PFSK-1 (cell line): ENCODE measurements at regions not wholly inside any gene's neighbourhood (a gene's known extent, or its start where the extent isn't known, plus 50 kb on each side); places are given as distances from the start of the nearest gene placed in this dataset.

Source experiments
- FOXP2 ChIP-seq: optimal IDR thresholded peaks from 2 replicates; pipeline ENCODE3; 2011; ENCODE audit warnings: borderline replicate concordance, control low read depth, inconsistent platforms; ENCODE audit not compliant: insufficient read depth; ENCODE audit errors: extremely low read length, extremely low read depth
- POLR2AphosphoS5 ChIP-seq: IDR thresholded peaks from 2 replicates; pipeline ENCODE4 v1.6.1; 2012; ENCODE audit warnings: low read depth, mild to moderate bottlenecking, control low read depth, low read length, moderate library complexity
- REST ChIP-seq, 2 experiments: IDR thresholded peaks; 2 replicates each; pipeline versions ENCODE4 v1.6.1 to v1.8.0; 2011 to 2012; ENCODE audit warnings: low read depth in 2 of 2, low read length in 2 of 2, control low read depth in 1 of 2, inconsistent platforms in 1 of 2, mild to moderate bottlenecking in 1 of 2, moderate library complexity in 1 of 2; ENCODE audit not compliant: insufficient read depth in 1 of 2
- SIN3A ChIP-seq: IDR thresholded peaks from 2 replicates; pipeline ENCODE4 v1.6.1; 2012; ENCODE audit warnings: mild to moderate bottlenecking, low read length, moderate library complexity, borderline replicate concordance; ENCODE audit not compliant: insufficient read depth
- TAF1 ChIP-seq: IDR thresholded peaks from 2 replicates; pipeline ENCODE4 v1.6.1; 2012; ENCODE audit warnings: low read length, control low read depth, borderline replicate concordance; ENCODE audit not compliant: insufficient read depth

DNA sequence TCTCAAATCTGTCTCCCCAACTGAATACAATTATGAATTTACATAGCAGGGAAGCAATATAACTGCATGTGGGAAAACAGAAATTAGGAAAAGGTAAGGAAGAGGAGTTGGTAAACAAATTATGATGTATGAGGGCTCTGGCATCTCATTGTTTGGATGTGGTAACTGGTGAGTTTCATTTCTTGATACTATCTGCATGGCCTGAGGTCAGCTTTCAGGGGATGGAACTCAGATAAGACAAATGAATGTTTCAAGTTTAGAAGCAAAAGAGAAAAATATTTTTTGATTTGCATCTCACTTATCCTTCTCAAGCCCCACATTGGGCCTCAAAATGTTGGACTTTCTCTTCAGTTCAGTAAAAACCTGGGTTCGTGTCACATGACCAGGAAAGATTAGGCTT lies 302.2 kb upstream of the GJE1 start:
- TF ChIP-seq TAF1 (no peak), FOXP2 (no peak), REST (IDR thresholded peaks at IDR 0.05; ENCODE audit: insufficient read depth in 1 of 2, low read depth in 2 of 2, low read length in 2 of 2) (no peak), POLR2AphosphoS5 (no peak), SIN3A (no peak)

DNA sequence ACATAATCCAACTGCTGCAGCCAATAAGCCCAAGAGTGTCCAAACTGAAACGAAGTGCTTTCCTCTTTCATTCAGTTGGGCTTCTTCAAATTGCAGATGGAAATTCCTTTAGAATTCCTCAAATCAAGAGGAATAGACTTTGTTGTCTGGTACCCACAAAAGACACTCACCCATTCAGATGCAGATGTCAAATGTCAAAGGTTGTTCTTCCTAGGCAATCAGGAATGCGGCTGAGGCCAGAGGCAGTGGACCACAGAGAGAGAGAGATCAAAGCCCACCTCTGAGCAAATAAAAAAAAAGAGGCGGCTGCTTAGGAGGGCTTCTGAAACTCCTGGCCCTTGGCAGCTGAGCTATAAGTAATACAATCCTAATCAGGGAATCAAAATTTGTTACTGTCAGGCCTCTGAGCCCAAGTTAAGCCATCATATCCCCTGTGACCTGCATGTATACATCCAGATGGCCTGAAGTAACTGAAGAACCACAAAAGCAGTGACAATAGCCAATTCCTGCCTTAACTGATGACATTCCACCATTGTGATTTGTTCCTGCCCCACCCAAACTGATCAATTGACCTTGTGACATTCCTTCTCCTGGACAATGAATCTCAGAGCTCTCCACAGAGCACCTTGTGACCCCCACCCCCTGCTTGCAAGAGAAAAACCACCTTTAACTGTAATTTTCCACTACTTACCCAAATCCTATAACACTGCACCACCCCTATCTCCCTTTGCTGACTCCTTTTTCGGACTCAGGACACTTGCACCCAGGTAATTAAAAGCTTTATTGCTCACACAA lies 303.0 kb upstream of the GJE1 start:
- no peak for TF ChIP-seq SIN3A
- TF ChIP-seq REST (IDR thresholded peaks at IDR 0.05; ENCODE audit: insufficient read depth in 1 of 2, low read depth in 2 of 2, low read length in 2 of 2): no peak
- no peak for TF ChIP-seq POLR2AphosphoS5

GRCh38 chr6:141824350-141824749 lies 308.4 kb upstream of the GJE1 start:
- TF ChIP-seq SIN3A (no peak), FOXP2 (no peak), POLR2AphosphoS5 (no peak), REST (IDR thresholded peaks at IDR 0.05; ENCODE audit: insufficient read depth in 1 of 2, low read depth in 2 of 2, low read length in 2 of 2) (no peak), TAF1 (no peak)

GRCh38 chr6:141809901-141810300 lies 322.8 kb upstream of the GJE1 start:
- no peak for TF ChIP-seq FOXP2
- TF ChIP-seq SIN3A: no peak
- no peak for TF ChIP-seq POLR2AphosphoS5
- no peak for TF ChIP-seq TAF1
- no peak for TF ChIP-seq REST (IDR thresholded peaks at IDR 0.05; ENCODE audit: insufficient read depth in 1 of 2, low read depth in 2 of 2, low read length in 2 of 2)

DNA sequence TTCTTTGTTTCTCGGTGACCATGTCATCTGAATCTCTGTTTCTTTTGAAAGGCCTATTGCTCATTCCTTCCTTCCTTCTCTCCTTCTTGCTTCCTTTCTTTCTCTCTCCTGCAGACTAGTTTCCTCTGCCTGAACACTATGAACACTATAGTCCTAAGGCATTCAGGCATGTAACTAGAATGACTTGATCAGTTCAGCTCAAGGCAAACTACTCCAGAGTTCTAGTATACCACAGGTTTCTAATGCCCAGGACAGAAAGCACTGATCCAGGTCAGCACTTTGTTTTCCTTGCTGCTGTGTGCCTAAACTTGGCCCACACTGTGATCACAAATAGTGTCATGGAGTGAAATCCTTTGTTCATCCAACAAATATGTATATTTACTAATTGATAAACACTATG lies 324.1 kb upstream of the GJE1 start:
- TF ChIP-seq POLR2AphosphoS5 (no peak), REST (IDR thresholded peaks at IDR 0.05; ENCODE audit: insufficient read depth in 1 of 2, low read depth in 2 of 2, low read length in 2 of 2) (no peak), TAF1 (no peak), SIN3A (no peak)
